GM10248 (cell line): ENCODE measurements at regions not wholly inside any gene's neighbourhood (a gene's known extent, or its start where the extent isn't known, plus 50 kb on each side); places are given as distances from the start of the nearest gene placed in this dataset.
"Not testable (repeated sequence)": the region's sequence is repeated elsewhere in the genome, so short reads cannot be mapped to it uniquely, and the experiment has no call there.

Experiments
- CTCF ChIA-PET: fragments of 300-600 bp; sonication (Branson Sonifier 250); formaldehyde crosslinking; extraction: SDS; loops from one replicate; lab custom pipeline; 2021; ENCODE audit warnings: antibody characterized with exemption; lab: Yijun Ruan, JAX
- POLR2A ChIA-PET: fragments of 350-650 bp; sonication (Branson Sonifier 250); formaldehyde crosslinking; extraction: SDS; loops from one replicate; lab custom pipeline; 2020; ENCODE audit warnings: antibody characterized with exemption; lab: Yijun Ruan, JAX
- DNase-seq: peaks from one replicate; pipeline ENCODE4 v3.0.0; 2012; ENCODE audit errors: extremely low spot score
- CTCF ChIP-seq: IDR thresholded peaks from 2 replicates; pipeline ENCODE4 v1.5.1; 2012; ENCODE audit warnings: mild to moderate bottlenecking, low read depth; ENCODE audit errors: extremely low read depth, missing control alignments, control extremely low read depth

DNA sequence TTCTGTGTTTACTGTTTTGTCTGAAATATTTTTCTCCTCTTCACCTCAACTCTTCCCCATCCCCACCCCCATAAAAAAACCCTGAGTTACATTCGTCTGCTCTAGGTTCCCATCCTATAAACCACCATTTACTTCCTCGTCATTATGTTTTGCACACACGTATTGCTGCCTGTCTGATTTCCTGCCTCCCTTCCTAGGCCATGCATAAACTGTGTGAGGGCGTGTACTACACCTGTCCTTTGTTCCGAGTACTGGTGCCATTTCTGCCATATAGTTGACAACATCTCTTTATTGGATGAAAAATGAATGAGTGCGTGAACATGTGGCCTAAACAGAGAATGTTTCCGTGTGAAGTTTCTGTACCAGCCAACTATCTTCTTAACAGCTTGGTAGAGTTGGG, 258.5 kb upstream of the FAT1 start:
- no peak for TF ChIP-seq CTCF
- ChIA-PET POLR2A (no interaction called here), CTCF (no interaction called here)

DNA sequence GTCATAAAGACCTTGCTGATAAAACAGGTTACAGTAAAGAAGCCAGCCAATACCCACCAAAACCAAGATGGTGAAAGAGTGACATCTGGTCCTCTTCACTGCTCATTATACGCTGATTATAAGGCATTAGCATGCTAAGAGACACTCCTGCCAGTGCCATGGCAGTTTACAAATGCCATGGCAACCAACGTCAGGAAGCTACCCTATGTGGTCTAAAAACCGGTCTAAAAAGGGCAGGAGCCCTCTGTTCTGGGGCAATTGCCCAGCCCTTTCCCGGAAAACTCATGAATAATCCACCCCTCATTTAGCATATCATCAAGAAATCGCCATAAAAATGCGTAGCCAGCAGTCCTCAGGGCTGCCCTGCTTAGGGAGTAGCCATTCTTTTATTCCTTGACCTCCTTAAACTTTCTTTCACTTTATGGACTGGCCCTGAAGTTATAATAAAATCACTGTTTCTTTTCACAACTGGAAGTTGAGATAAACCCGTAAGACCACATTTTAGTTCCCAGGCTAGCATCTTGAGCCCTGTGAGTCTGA, 260.5 kb upstream of the FAT1 start:
- POLR2A ChIA-PET: no interaction called here
- DNase-seq: no peak
- CTCF ChIA-PET: no interaction called here
- TF ChIP-seq CTCF: no peak

More for the DNA sequence above, 258.5 kb upstream of the FAT1 start:
- DNase-seq: no peak

GRCh38 chr4:186999686-187000085, 276.0 kb upstream of the FAT1 start:
- CTCF ChIA-PET: no interaction called here
- TF ChIP-seq CTCF: no peak
- no peak for DNase-seq
- POLR2A ChIA-PET: no interaction called here

DNA sequence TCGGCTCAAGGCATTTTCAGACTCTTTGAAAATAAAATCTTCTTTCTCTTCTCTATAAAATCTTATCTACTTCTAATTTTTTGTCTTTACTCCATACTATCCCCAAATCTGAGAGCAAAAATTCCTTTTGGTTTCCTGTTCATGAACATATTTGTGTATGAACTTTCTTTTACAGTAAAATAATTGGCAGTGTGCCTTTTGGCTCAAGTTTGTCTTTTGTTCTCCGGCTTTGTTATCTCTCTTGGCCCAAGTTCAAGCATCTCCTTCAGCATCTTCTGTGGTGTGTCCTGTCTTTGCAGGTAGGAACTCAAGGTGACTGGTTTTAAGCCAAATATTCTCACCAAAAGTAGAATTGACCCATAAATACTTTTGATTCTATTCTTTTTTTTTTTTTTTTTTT, 276.6 kb upstream of the FAT1 start:
- POLR2A ChIA-PET: no interaction called here
- CTCF ChIA-PET: no interaction called here
- no peak for TF ChIP-seq CTCF
- no peak for DNase-seq

- CTCF ChIA-PET, DNase-seq, POLR2A ChIA-PET: not testable (repeated sequence)
Observed at GRCh38 chr4:187002133-187002532, 278.5 kb upstream of the FAT1 start.

DNA sequence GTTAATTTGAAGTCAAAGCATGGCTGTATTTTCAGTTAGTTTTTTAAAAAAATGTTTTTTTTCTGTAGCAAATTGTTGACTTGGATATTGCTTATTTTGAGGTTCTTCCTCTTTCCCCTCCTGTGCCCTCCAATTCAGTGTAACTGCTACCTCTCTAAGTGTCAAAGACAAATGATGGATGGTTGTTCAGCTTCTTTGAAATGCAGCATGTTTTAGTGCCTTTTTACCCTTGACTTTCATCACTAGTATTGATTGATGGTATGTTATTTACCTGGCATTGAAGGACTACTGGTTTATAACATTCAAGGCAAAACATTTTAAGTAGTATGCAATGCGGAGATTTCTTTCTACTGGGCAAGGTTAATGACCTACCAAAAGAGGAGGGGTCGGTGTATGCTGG, 281.0 kb upstream of the FAT1 start:
- no peak for DNase-seq
- no peak for TF ChIP-seq CTCF
- ChIA-PET POLR2A (no interaction called here), CTCF (no interaction called here)

GRCh38 chr4:187006189-187006618, 282.5 kb upstream of the FAT1 start:
- DNase-seq: no peak
- POLR2A ChIA-PET: no interaction called here
- CTCF ChIA-PET: no interaction called here
- no peak for TF ChIP-seq CTCF
